ENCODE measurements at regions not wholly inside any gene's neighbourhood (a gene's known extent, or its start where the extent isn't known, plus 50 kb on each side); places are given as distances from the start of the nearest gene placed in this dataset.

DNA sequence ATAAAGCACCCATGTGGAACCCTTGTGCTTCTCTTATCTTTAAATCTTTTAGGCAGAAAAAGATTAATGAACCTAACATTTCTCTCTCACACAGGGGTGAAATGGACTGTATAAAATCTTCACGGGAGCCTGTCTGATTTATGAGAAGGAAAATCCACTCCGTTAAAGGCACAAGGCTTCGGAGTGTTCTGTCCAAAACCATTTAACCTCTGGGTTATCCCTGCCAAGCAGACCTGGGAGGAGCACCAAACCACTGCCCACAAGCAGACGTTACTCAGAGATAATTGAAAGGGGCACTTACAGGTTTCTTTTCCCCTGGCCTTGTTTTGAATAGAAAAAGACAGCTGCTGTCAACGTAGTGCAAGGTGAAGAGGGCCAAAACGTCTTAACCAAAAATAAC is 184.4 kb upstream of the DOK6 start:
- no peak for DNase-seq (ENCODE audit: low spot score)

DNA sequence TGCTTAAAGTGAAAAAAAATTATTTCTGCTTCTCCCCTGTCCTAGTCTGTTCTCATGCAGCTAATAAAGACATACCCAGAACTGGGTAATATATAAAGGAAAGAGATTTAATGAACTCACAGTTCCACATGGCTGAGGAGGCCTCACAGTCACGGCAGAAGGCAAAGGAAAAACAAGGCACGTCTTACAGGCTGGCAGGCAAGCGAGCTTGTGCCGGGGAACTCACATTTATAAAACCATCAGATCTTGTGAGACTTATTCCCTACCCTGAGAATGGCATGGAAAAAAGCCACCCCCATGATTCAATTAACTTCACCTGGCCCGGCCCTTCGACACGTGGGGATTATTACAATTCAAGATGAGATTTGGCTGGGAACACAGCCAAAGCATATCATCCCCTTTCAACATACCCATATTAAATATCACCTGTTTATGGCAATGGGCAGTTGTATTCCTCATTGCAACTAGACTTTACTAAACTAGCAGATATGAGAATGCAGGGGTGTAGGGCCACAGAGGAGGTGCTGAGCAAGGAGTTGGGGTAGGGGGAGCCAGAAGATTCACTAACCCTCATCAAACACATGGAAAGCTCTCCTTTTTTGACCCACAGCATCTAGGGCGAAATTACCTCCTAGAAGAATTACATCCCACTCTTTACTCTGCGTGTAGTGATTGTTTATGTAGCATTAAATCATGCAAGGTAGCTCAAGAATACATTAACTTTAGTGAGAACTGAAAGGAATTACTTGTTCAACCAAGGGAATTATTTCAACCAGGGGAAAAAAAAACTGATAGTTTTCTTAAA is 183.3 kb upstream of the DOK6 start:
- DNase-seq (ENCODE audit: low spot score) = no peak

DNA sequence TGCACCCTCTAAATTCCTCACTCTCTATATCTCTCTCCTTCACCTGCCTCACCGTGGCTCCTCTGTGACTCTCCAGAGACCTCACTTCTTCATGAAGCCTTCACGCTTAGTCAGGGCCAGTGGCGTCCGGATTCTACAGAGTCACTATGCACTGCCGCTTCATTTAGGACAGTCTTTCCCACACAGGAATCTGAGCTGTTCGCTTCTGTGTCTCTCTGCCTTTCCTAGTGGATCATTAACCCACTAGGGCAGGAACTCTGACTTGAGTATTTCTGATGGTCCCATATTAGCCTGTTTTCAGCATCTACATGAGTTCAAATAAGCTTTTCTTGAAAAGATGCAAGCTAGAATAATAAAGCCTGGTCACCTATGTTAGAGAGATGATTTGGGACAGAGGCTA is 180.2 kb upstream of the DOK6 start:
- no peak for DNase-seq (ENCODE audit: low spot score)

DNA sequence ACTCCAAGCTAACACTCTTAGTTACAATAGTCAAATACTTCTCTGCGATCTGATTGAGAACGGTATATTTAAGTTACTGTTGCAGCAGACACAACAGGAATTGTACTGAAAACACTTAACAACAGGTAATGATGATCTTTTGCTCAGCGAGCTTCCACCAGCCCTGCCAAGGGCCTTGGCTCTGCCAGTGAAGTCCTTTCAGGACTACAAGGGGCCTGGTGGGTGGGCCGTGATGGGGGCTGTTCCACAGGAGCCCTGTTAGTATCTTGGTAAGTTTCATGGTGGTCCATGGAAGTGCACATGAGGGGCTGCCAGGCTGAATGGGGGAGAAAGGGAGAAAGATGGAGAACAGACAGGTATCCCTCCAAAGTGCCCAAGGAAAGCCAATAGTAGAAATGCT is 178.6 kb upstream of the DOK6 start:
- no peak for DNase-seq (ENCODE audit: low spot score)

DNA sequence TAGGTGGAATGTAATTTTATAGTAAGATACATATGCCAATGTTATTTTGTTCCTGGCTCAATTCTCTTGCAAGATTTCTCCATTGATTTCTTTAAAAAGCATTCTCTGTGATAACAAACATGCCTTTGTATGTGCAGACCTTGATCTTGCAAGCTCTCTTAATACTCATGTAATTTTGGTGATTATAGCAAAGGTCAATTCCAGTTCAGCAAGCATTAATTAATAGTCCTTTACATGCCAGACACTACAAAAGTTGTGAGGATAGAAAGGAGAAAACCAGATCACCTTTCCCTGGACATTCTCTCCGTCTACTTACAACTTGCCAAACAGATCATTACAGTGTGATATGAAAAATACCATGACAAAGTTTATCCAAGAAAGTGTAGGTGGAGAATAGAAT is 173.7 kb upstream of the DOK6 start:
- no peak for DNase-seq (ENCODE audit: low spot score)

DNA sequence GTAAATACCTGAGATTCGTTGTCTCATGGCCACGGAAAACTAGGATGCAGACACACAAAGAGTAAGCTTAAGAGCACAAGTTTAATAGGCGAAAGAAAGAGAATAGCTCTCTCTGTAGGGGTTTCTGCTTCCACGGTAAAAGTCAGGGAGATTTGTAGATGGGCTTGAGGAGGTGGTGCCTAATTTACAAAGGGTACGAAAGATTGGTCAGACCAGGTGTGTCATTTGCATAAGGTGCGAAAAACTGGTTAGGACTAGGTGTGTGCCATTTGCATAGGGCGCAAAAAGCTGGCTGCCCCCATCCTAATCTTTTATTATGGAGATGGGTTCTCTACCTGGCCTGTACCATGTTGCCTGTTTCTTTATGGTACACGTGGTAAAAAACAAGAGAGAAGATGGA is 170.5 kb upstream of the DOK6 start:
- DNase-seq (ENCODE audit: low spot score) = no peak

DNA sequence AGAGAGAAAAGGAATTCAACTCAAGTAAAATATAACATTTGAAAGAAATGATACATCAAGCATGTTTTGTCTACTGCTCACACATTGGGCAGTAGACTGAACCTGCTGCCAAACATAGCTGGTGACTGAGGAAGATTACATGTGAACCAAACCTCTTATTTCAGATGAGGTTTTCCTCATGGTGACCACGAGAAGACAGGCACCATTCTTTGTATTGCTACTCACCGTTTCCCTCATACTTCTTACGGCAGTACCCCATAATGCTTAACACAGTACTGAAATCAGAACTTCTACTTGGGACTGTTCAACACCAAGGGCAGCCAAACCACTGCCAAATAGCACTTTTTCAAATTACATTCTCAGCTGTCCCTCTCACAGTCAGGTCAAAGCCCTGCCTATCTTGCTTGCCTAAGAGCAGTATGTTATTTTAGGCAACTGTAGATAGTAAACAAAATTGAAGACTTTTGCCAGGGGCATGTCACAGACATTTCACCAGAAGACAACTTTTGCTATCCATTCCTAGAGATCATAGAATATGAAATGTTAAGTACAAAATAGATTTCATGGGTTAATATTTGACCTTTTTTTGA is 167.1 kb upstream of the DOK6 start:
- DNase-seq (ENCODE audit: low spot score) = no peak

DNA sequence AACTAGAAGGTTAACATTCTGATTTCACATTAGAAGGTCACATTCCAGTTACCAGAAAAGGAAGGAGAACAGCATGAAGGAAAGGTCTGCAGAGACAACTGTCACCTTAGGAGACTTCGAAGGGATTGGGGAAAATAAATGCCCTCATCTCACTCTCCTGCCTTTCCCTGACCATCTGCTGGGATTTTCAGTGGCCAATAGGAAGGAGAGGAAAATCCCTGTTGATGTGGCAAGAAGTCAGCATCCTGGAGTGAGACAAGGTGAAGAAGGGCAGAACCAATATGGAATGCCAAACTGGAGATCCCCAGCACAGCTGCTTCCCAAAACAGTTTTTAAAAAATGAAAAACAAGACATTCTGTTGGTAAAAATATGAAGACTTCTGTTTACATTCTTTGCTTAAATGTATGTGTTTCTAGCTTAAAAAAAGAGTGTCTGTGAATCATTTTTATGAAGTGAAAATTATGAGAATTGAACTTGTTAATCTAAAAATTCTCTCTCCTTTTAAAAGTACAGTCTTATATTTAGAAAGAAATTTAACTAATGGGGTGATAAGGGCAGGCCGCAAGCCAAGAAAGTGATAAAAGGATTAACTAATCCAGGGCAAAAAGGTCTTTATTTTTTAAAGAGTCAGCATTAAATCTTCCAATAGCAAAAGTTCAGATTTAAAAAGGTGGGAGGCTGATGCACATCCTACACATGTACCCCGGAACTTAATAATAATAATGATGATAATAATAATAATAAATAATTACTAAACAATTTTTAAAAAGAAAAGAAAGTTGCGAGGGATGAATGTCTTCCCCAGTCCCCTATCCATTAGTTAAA is 160.6 kb upstream of the DOK6 start:
- no peak for DNase-seq (ENCODE audit: low spot score)

DNA sequence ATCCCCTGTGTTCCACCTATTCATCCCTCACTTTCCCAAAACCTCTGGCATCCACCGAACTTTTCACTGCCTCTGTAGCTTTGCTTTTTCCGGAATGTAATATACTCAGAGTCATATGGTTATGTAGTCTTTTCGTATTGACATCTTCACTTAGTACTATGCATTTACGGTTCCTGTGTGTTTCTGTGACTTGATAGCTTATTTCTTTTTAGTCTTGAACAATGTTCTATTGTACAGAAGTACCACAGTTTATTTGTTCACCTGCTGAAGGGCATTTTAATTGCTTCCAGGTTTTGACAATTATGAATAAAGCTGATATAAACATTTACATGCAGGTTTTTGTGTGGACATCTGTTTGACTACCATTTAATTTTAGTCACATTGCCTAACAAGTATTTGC is 154.7 kb upstream of the DOK6 start:
- no peak for DNase-seq (ENCODE audit: low spot score)

DNA sequence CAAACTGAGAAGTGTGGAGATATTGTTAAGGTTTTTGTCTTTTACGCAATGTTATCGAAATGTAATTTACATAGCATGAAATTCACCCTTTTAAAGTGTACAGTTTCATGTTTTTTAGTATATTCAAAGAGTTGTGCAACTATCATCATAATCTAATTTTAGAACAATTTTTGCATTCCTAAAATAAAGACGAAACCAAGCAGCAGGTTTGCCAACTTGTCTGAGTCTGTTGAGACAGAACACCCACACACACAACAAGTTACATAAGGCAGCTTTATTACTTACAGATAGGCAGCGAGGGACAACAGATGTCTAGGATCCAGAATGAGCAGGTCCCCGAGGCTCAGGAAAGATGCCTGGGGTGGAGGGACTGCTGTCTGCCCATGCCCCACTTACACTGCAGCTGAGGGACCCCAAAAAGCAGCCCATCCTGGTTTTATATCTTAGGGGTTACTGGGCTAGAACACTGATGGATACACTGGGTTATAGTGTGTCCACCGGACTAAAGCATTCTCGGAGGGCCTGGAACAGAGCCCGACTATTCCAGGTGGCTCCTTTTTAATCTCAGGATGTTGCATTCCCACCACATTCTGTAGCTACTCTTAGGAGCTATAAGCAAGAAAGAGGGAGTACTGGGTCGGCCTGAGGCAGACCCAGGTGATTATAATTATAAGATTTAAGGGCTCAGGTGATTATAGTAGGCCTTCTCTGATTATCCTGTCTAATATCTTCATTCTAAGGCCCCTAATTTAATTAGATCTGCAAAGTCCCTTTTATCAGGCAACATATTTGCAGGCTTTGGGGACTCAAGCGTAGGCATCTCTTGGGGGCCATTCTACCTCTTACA is 150.2 kb upstream of the DOK6 start:
- no peak for DNase-seq (ENCODE audit: low spot score)

DNA sequence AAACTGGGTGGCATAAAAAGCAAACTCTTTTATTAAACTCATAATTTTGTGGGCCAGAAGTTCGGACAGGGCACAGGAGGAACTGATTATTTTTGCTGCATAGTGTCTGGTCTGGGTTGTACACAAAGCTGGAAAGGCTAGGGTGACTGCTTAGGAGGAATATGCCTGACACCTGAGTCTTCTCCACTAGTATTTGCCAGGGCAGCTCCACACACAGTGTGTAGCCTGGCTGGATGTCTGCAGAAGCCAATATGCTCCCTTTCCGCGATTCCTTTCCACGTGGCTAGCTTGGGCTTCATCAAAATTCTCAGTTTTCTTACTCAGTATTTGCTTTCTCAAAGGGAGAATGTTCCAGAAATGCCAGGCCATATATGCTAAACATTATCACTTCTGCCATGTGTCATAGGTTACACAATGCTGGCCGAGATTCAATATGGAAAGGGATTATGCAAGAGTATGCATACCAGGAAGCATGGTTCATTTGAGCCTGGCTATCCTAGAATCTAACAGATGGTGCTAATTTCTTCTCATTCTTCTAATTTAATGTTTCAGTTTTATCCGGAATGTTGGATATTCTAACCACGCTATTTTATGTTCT is 142.7 kb upstream of the DOK6 start:
- peak; percentile 16 for DNase-seq (ENCODE audit: low spot score)

DNA sequence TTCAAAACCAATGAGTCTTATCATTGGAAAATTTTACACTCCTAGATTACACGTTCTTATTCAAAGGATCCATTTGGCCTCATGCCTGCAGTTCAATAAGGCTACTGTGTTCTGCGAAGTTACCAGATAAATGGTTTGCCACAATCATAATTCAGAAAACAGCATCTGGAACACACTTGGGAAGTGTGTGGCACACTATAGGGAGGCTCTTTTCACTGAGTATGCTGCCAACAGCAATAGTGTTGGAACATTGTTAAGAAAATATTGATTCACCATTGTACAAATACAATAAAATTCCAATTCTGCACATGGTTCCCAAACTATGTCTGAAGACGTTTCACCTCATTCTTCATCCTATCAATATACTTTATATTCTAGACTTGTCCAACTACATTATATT is 141.4 kb upstream of the DOK6 start:
- no peak for DNase-seq (ENCODE audit: low spot score)

DNA sequence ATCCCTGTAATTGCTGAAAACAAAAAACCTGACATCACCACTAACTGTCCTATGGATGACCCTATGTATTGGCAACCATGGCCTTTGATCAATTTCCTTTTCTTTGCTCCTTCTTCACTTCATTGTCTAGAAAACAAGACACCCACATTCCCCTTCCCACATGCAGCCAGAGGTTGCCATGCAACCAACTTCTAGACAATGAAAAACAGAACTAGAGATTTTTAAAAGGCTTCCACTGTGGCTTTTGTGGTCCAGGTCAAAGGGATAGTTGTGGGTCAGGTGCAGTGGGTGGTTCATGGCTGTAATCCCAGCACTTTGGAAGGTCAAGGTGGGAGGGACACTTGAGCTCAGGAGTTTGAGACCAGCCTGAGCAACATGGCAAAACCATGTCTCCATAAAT is 139.3 kb upstream of the DOK6 start:
- DNase-seq (ENCODE audit: low spot score) = no peak

DNA sequence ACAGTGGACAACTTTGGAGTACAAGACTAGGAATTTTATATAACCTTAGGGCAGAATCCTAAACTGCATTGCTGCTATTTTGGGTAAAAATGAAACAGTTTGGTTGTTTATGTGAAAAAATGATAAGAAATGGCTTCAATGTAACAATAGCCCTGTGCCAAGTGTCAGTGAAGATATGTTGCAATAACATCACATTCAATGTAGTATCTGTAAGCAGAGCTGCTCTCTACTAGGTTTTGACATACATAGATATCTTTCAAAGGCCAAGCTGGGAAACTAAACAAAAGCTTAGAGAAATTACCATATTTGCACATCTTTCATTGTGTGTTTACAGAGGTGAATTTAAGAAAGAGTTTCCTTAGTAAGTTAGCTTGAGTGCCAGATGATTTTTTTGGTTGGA is 135.0 kb upstream of the DOK6 start:
- DNase-seq (ENCODE audit: low spot score) = no peak

DNA sequence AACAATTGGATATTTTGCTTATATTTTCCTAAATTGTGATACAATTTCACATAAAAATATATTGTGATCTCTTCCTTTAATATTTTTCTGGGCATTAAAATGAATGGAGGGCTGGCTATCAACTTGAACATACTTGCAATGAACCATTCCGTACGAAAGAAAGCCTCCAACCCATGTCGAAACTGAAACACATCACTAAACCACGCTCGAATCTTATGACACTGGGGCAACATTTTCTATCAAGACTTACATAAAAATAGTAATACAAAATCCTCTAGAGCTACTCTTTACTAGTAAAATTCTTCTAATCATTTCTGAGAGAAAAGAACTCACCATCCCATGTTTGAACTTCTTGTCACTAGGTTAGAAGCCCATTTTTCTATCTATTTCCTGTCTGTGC is 132.8 kb upstream of the DOK6 start:
- DNase-seq (ENCODE audit: low spot score) = no peak

DNA sequence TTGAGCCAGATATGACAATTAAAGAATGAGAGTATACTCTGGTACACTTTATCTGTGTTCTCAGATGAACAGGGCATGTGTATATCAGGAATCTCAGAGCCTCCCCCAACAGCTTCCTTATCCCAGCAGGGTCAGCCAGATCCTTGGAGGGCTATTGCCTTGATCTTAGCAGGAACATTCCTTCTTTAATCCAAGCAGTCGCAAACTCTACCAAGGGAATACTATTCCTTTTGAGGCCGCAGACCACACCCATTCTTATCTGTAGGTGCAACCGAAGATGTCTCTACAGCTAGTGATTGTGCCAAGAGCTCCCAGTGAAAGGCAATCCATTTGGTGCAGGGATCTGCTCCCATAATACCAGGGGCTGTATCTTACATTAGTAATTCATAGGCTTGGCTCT is 118.3 kb upstream of the DOK6 start:
- no peak for DNase-seq (ENCODE audit: low spot score)

DNA sequence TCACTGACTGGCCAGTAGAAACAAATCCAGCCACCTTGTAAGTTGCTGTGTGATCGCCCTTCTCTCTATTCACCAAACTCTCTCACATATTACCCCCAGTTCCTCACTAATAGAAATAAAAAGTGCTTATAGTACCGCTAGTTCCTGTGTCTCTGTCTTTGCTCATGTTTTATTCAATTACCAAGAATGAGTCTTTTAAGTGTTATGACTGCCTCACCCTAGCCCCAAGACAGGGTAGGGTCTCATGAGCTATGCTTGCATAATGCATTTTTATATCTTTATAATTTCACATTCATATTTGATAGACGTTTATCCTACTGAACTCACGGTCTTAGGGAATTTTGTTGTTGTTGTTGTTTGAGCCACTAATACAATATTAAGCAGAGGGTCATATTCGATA is 109.6 kb upstream of the DOK6 start:
- DNase-seq (ENCODE audit: low spot score) = no peak

DNA sequence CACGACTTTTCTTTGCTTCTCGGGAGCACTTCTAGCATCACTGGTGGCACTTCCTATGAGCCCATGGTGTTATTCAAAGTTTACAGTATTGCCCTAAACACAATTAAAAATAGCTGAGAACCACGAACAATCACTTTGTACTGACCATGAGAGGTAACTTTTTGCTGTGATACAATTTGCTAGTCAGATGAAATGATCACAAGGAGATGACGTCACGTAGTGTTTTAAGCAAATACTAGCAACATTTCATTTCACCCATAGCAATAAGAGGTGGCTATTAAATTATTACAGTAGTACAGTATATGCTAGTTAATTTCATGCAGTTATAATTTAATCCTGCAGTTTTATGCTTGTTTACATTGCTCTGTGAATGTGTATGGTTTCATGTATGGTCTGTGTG is 108.9 kb upstream of the DOK6 start:
- no peak for DNase-seq (ENCODE audit: low spot score)

DNA sequence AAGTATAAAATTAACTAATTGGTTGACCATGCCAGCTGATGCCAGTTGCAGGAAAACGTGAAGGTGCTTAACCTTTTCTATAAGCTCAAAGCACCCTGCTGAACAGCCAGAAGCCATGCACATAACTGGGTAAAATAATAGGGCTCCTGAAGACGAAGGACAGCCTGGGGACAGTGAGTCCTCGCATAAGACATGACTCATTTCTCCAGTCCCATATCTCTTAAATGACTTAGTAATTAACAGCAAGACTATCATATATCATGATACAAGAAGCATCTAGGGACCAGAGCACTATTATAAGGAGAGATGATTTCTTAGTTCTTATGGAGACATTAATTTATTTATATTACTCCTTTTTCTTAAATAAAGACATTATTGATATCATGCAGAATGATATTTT is 100.5 kb upstream of the DOK6 start:
- DNase-seq (ENCODE audit: low spot score) = no peak

DNA sequence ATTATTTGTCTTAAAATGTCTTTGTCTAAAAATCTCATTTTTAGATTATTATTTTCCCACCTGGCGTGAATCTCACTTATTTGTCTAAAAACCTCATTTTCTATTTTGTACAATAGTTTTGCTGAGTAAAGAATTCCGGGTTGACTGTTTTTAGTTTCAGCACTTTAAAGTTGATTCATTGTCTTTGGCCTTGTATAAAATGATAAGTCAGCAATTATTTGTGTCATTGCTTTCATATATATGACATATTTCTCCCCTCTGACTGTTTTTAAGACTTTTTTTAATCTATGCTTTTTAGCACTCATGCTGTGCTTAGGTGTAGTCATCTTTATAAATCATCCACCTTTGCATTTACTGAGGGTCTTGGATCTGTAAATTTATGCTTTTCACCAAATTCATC is 92.1 kb upstream of the DOK6 start:
- no peak for DNase-seq (ENCODE audit: low spot score)

DNA sequence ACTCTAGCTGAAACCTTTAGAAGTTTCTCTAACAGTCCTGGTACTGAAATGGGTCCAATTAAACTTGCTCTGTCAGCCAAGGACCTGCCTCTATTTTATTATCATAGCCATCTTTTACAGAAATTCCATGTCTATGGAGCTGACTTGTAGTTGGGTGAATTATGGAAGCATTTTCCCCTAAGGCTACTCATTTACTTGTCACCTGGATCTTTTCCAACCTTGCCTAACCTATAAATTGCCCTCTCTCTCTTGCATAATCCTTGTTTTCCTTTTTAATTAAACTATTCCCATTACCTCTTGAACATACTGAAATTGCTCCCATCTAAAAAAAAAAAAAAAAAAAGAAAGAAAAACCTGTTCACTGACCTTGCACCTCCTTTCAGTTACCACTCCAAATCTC is 74.6 kb upstream of the DOK6 start:
- DNase-seq (ENCODE audit: low spot score) = no peak

DNA sequence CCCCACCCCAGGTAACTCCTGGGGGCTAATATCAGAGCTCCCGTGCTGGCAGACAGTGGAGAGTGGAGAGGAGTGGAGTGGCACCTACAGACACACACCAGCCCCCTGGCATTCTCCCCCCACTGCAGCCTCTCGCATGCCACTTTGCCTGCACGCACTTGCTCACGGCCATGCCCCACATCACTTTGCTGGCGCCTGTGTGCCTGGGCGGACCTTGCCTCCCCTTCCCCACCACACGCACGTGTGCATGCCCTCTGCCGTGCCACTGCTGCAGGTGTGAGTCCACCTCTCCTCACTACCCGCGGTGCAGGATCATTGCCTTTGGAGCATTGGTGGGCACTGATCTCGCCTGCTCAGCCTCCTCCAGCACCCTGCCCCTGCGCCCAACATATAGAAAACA is 72.6 kb upstream of the DOK6 start:
- no peak for DNase-seq (ENCODE audit: low spot score)

Measured in mucosa of gallbladder (tissue), 1 donor.